MM.1S (cell line): ENCODE measurements at regions not wholly inside any gene's neighbourhood (a gene's known extent, or its start where the extent isn't known, plus 50 kb on each side); places are given as distances from the start of the nearest gene placed in this dataset.

Experiments used
- CTCF ChIP-seq: fragments of 300-600 bp; sonication (generic); IDR thresholded peaks from 2 replicates; pipeline ENCODE4 v1.5.1; 2016; ENCODE audit warnings: antibody characterized with exemption, low read length, mixed read lengths
- EZH2 ChIP-seq: fragments of 300-600 bp; sonication (generic); optimal IDR thresholded peaks from 2 replicates; pipeline ENCODE3; 2017; ENCODE audit warnings: low read depth, mild to moderate bottlenecking, antibody characterized with exemption, low read length, mixed read lengths
- EZH2phosphoT487 ChIP-seq: fragments of 300-600 bp; sonication (generic); IDR thresholded peaks from 2 replicates; pipeline ENCODE4 v1.6.1; 2018; ENCODE audit warnings: antibody characterized with exemption, low read length

DNA sequence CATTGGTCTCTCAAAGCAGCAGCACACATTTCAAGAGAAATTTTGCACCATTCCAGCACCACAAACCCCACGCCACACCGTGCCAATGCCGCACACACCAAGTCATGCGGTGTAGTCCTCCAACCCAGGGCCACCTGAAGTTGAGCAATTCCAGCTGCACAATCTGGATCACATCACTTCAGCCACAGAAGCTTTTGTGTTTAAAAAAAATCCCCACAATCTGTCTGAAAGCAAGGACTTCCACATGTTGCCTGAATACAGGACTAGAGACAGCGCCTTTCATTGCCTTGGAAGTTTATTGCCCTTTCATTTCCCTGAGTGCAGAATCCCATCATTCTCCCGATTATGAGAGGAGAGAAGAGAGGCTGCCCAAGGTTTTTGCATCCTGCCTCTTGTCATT is 175.6 kb upstream of the BCL6 start:
- TF ChIP-seq EZH2, result no peak
- no peak for TF ChIP-seq CTCF
- no peak for TF ChIP-seq EZH2phosphoT487
